Effector CD4-positive, alpha-beta T cell (primary cell): ENCODE measurements at regions not wholly inside any gene's neighbourhood (a gene's known extent, or its start where the extent isn't known, plus 50 kb on each side); places are given as distances from the start of the nearest gene placed in this dataset.

ENCODE experiments used
- DNase-seq: peaks from one replicate; pipeline ENCODE4 v3.0.0-alpha.2; 2020

GRCh38 chr12:22994316-22994675, 369.3 kb downstream of the ETNK1 start:
- no peak for DNase-seq

- no peak for DNase-seq
Measured at GRCh38 chr12:23001487-23001886, 376.5 kb downstream of the ETNK1 start.

GRCh38 chr12:23002381-23002780, 377.4 kb downstream of the ETNK1 start:
- DNase-seq: no peak

GRCh38 chr12:23004473-23005020, 379.6 kb downstream of the ETNK1 start:
- DNase-seq: no peak

- DNase-seq: no peak
Measured at GRCh38 chr12:23005387-23005786, 380.4 kb downstream of the ETNK1 start.

- DNase-seq: no peak
Measured at GRCh38 chr12:23006413-23006812, 381.4 kb downstream of the ETNK1 start.

GRCh38 chr12:23008623-23009022, 383.7 kb downstream of the ETNK1 start:
- no peak for DNase-seq

GRCh38 chr12:23014749-23015148, 389.8 kb downstream of the ETNK1 start:
- no peak for DNase-seq

GRCh38 chr12:23025372-23026016, 400.5 kb downstream of the ETNK1 start:
- no peak for DNase-seq

- no peak for DNase-seq
Measured at GRCh38 chr12:23028158-23028802, 403.3 kb downstream of the ETNK1 start.

GRCh38 chr12:23029185-23029584, 404.2 kb downstream of the ETNK1 start:
- DNase-seq: no peak

GRCh38 chr12:23039834-23040233, 414.9 kb downstream of the ETNK1 start:
- no peak for DNase-seq

GRCh38 chr12:23041774-23042173, 416.8 kb downstream of the ETNK1 start:
- no peak for DNase-seq

- DNase-seq: no peak
Measured at GRCh38 chr12:23043646-23044045, 418.7 kb downstream of the ETNK1 start.

GRCh38 chr12:23049180-23049579, 424.2 kb downstream of the ETNK1 start:
- DNase-seq: no peak

GRCh38 chr12:23055004-23055403, 430.0 kb downstream of the ETNK1 start:
- no peak for DNase-seq

- DNase-seq: no peak
Measured at GRCh38 chr12:23057571-23057970, 432.6 kb downstream of the ETNK1 start.

- no peak for DNase-seq
Measured at GRCh38 chr12:23060161-23060560, 435.2 kb downstream of the ETNK1 start.

GRCh38 chr12:23063206-23063605, 438.2 kb downstream of the ETNK1 start:
- DNase-seq: no peak

- DNase-seq: no peak
Measured at GRCh38 chr12:23066095-23066494, 441.1 kb downstream of the ETNK1 start.

GRCh38 chr12:23083267-23083666, 458.3 kb downstream of the ETNK1 start:
- DNase-seq: no peak

- no peak for DNase-seq
Measured at GRCh38 chr12:23084236-23084995, 459.4 kb downstream of the ETNK1 start.

- no peak for DNase-seq
Measured at GRCh38 chr12:23088594-23088993, 463.6 kb downstream of the ETNK1 start.

GRCh38 chr12:23093488-23093887, 468.5 kb downstream of the ETNK1 start:
- DNase-seq: no peak
